SK-N-SH (cell line): ENCODE measurements at regions not wholly inside any gene's neighbourhood (a gene's known extent, or its start where the extent isn't known, plus 50 kb on each side); places are given as distances from the start of the nearest gene placed in this dataset.

ENCODE experiments used
- CHD2 ChIP-seq: fragments of 150-350 bp; IDR thresholded peaks from 2 replicates; pipeline ENCODE4 v1.6.1; 2018; ENCODE audit warnings: low read length; ENCODE audit not compliant: partially characterized antibody
- CTCF ChIP-seq: fragments of 200-600 bp; sonication (generic); IDR thresholded peaks from 2 replicates; pipeline ENCODE4 v1.6.1; 2017; ENCODE audit warnings: antibody characterized with exemption, mild to moderate bottlenecking, moderate library complexity
- EP300 ChIP-seq, 2 experiments: IDR thresholded peaks; 2 replicates each; pipeline versions ENCODE4 v1.4.0 to v1.6.1; 2012; ENCODE audit warnings: borderline replicate concordance in 1 of 2, low read depth in 1 of 2, low read length in 1 of 2
- JUND ChIP-seq: IDR thresholded peaks from 2 replicates; pipeline ENCODE4 v1.4.0; 2012
- MXI1 ChIP-seq: IDR thresholded peaks from 2 replicates; pipeline ENCODE4 v1.6.1; 2012; ENCODE audit warnings: mild to moderate bottlenecking, low read depth, low read length, improper control_type of control experiment
- NFIC ChIP-seq: IDR thresholded peaks from 2 replicates; pipeline ENCODE4 v1.4.0; 2012; ENCODE audit warnings: borderline replicate concordance
- NRF1 ChIP-seq: IDR thresholded peaks from 2 replicates; pipeline ENCODE4 v1.6.1; 2012; ENCODE audit warnings: low read depth, mild to moderate bottlenecking, low read length
- POLR2AphosphoS5 ChIP-seq: IDR thresholded peaks from 2 replicates; pipeline ENCODE4 v1.6.1; 2012; ENCODE audit warnings: low read depth, low read length
- RXRA ChIP-seq: IDR thresholded peaks from 2 replicates; pipeline ENCODE4 v1.4.0; 2012; ENCODE audit warnings: low read depth, mild to moderate bottlenecking, borderline replicate concordance
- TF ChIP-seq, protein P1 (sequence below): IDR thresholded peaks from 2 replicates; pipeline ENCODE4 v1.4.0; 2012; ENCODE audit warnings: low read depth

GRCh38 chr2:150676747-150677383 lies 189.4 kb upstream of the RND3 start:
- no peak for TF ChIP-seq CTCF
- TF ChIP-seq RXRA = no peak
- TF ChIP-seq NRF1 = no peak
- TF ChIP-seq, protein P1, sequence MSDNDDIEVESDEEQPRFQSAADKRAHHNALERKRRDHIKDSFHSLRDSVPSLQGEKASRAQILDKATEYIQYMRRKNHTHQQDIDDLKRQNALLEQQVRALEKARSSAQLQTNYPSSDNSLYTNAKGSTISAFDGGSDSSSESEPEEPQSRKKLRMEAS = no peak
- no peak for TF ChIP-seq MXI1
- TF ChIP-seq CHD2 = no peak
- no peak for TF ChIP-seq NFIC
- no peak for TF ChIP-seq EP300 (IDR thresholded peaks at IDR 0.05; ENCODE audit: borderline replicate concordance in 1 of 2, low read depth in 1 of 2, low read length in 1 of 2)
- TF ChIP-seq POLR2AphosphoS5 = no peak
- TF ChIP-seq JUND = no peak
